K562 (cell line): ENCODE measurements at regions not wholly inside any gene's neighbourhood (a gene's known extent, or its start where the extent isn't known, plus 50 kb on each side); places are given as distances from the start of the nearest gene placed in this dataset.

Experiments
- ATAC-seq: fragments of 200-7000 bp; cut with Tn5 transposase; 3 replicates; pipeline ENCODE4 v1.9.1; 2020; ENCODE audit warnings: moderate library complexity
- BruUV-seq: library from RNA; stranded (reverse); fragments of 400-500 nt; replicated peaks from 2 replicates; lab custom pipeline; 2021; lab: Mats Ljungman, UMichigan
- CTCF ChIA-PET: fragments of 300-600 bp; formaldehyde crosslinking; extraction: SDS; loops from one replicate; lab custom pipeline; 2021; ENCODE audit warnings: low intra/inter-chr PET ratio; lab: Yijun Ruan, JAX
- POLR2A ChIA-PET: fragments of 300-600, 350-650 bp; sonication (Branson Sonifier 250); formaldehyde crosslinking; extraction: SDS; loops from one replicate; lab custom pipeline; 2021; ENCODE audit warnings: antibody characterized with exemption, inconsistent platforms; lab: Yijun Ruan, JAX
- DNase-seq, 4 experiments: peaks; one replicate each; pipeline versions ENCODE4 v3.0.0 to v3.0.0-alpha.2; 2011 to 2018; ENCODE audit warnings: low spot score in 3 of 4, mixed read lengths in 3 of 4; ENCODE audit errors: extremely low read depth in 1 of 4
- FAIRE-seq: peaks from 2 replicates; lab custom pipeline; 2011; peaks lifted over from hg19 to GRCh38; lab: Jason Lieb, UNC
- H2AFZ ChIP-seq: 2 replicates; pipeline ENCODE4 v1.6.0; 2011; ENCODE audit warnings: low read depth, low read length, control low read depth, inconsistent platforms
- H3K27ac ChIP-seq: fragments of 200-600 bp; 3 replicates; pipeline ENCODE4 v1.8.0; 2011; ENCODE audit warnings: low read depth, mild to moderate bottlenecking, control low read depth, inconsistent platforms, low read length, moderate library complexity, mixed read lengths; ENCODE audit errors: extremely low read depth
- H3K27me3 ChIP-seq, 2 experiments: fragments of 300-600 bp in 1 of 2; 2 replicates in 1 of 2; 3 replicates in 1 of 2; pipeline versions ENCODE4 v1.6.0 to v1.8.0; 2011; ENCODE audit warnings: inconsistent platforms in 2 of 2, low read length in 2 of 2, mild to moderate bottlenecking in 1 of 2, mixed read lengths in 1 of 2, moderate library complexity in 1 of 2; ENCODE audit not compliant: control insufficient read depth in 2 of 2, insufficient read depth in 2 of 2
- H3K36me3 ChIP-seq: fragments of 300-600 bp; 3 replicates; pipeline ENCODE4 v1.8.0; 2011; ENCODE audit warnings: mild to moderate bottlenecking, low read length, inconsistent platforms; ENCODE audit not compliant: control insufficient read depth, insufficient read depth
- H3K4me1 ChIP-seq, 2 experiments: fragments of 200-600 bp in 1 of 2; replicated peaks in 1 of 2; 2 replicates in 1 of 2; 3 replicates in 1 of 2; pipeline versions ENCODE4 v1.5.1 to v1.8.0; 2011; ENCODE audit warnings: inconsistent platforms in 2 of 2, low read length in 2 of 2, mild to moderate bottlenecking in 1 of 2, mixed read lengths in 1 of 2, moderate library complexity in 1 of 2; ENCODE audit not compliant: control insufficient read depth in 2 of 2, insufficient read depth in 2 of 2
- H3K4me2 ChIP-seq: 2 replicates; pipeline ENCODE4 v1.6.1; 2011; ENCODE audit warnings: low read length, control low read depth, inconsistent platforms, mixed read lengths; ENCODE audit not compliant: insufficient read depth
- H3K4me3 ChIP-seq: fragments of 200-600 bp; sonication (generic), shearing (Covaris generic); 2 replicates; pipeline ENCODE4 v1.5.1; 2016; ENCODE audit warnings: control low read depth, inconsistent platforms
- H3K79me2 ChIP-seq: fragments of 200-600 bp; 3 replicates; pipeline ENCODE4 v1.8.0; 2011; ENCODE audit warnings: low read length, inconsistent platforms; ENCODE audit not compliant: control insufficient read depth, insufficient read depth
- H3K9ac ChIP-seq, 2 experiments: 2 replicates each; pipeline versions ENCODE4 v1.6.0 to v1.6.1; 2011; ENCODE audit warnings: low read depth in 2 of 2, low read length in 2 of 2, control low read depth in 1 of 2, inconsistent platforms in 1 of 2, mild to moderate bottlenecking in 1 of 2, mixed read lengths in 1 of 2; ENCODE audit not compliant: insufficient read depth in 1 of 2
- H3K9me1 ChIP-seq: one replicate; pipeline ENCODE4 v1.6.0; 2011; ENCODE audit warnings: inconsistent platforms, mild to moderate bottlenecking, low read length, moderate library complexity; ENCODE audit not compliant: control insufficient read depth, insufficient read depth
- H3K9me3 ChIP-seq: replicated peaks from 2 replicates; pipeline ENCODE4 v1.5.1; 2011; ENCODE audit warnings: low read depth, low read length, inconsistent platforms; ENCODE audit not compliant: control insufficient read depth, insufficient read depth
- H4K20me1 ChIP-seq: replicated peaks from 2 replicates; pipeline ENCODE4 v1.6.1; 2011; ENCODE audit warnings: low read length, inconsistent platforms, mixed read lengths; ENCODE audit not compliant: control insufficient read depth, insufficient read depth
- BMI1 ChIP-seq: fragments of 150-350 bp; IDR thresholded peaks from 2 replicates; pipeline ENCODE4 v1.6.1; 2014; ENCODE audit warnings: low read length
- CEBPG ChIP-seq, 3 experiments: fragments of 200-800 bp in 1 of 3; sonication (Bioruptor generic) in 1 of 3; sonication (generic) in 1 of 3; formaldehyde crosslinking in 1 of 3; IDR thresholded peaks in 2 of 3; conservative IDR thresholded peaks in 1 of 3; 2 replicates each; pipeline versions ENCODE4 v1.6.1 to v1.8.0; 2016 to 2022; ENCODE audit warnings: missing compliant biosample characterization in 2 of 3, missing genetic modification characterization in 2 of 3, mild to moderate bottlenecking in 1 of 3, missing genetic modification reagents in 1 of 3
- CHD4 ChIP-seq: fragments of 200-600 bp; sonication (generic); IDR thresholded peaks from 3 replicates; pipeline ENCODE4 v1.6.1; 2012; ENCODE audit warnings: low read depth, mild to moderate bottlenecking, mixed read lengths, low read length, inconsistent platforms; ENCODE audit not compliant: insufficient read depth, insufficient replicate concordance, poor library complexity, severe bottlenecking
- JUNB ChIP-seq: fragments of 450-650 bp; formaldehyde crosslinking; conservative IDR thresholded peaks from 2 replicates; pipeline ENCODE4 v1.4.0; 2020; ENCODE audit warnings: mild to moderate bottlenecking
- MTA3 ChIP-seq: fragments of 450-650 bp; formaldehyde crosslinking; IDR thresholded peaks from 2 replicates; pipeline ENCODE4 v1.6.1; 2017; ENCODE audit warnings: mild to moderate bottlenecking, borderline replicate concordance
- MYBL2 ChIP-seq, 2 experiments: fragments of 450-650 bp in 1 of 2; sonication (generic) in 1 of 2; formaldehyde crosslinking in 1 of 2; IDR thresholded peaks; 2 replicates each; pipeline versions ENCODE4 v1.6.1 to v1.8.1; 2017 to 2022; ENCODE audit warnings: borderline replicate concordance in 1 of 2, inconsistent platforms in 1 of 2, low read depth in 1 of 2, mild to moderate bottlenecking in 1 of 2, missing genetic modification reagents in 1 of 2, moderate library complexity in 1 of 2
- NFIX ChIP-seq: fragments of 250-450 bp; sonication (Bioruptor Pico); IDR thresholded peaks from 2 replicates; pipeline ENCODE4 v1.4.0; 2020; ENCODE audit warnings: low read depth, mild to moderate bottlenecking, moderate library complexity
- PRPF4 ChIP-seq: fragments of 200-400 bp; formaldehyde crosslinking; IDR thresholded peaks from one replicate; pipeline ENCODE4 v1.6.1; 2017; ENCODE audit warnings: low read length, low read depth, mild to moderate bottlenecking; ENCODE audit not compliant: insufficient read depth, poor library complexity, severe bottlenecking
- RBM22 ChIP-seq: fragments of 200-400 bp; formaldehyde crosslinking; IDR thresholded peaks from 2 replicates; pipeline ENCODE4 v1.6.1; 2018; ENCODE audit warnings: low read length, low read depth; ENCODE audit not compliant: poor library complexity, severe bottlenecking
- TSC22D4 ChIP-seq: fragments of 450-650 bp; IDR thresholded peaks from 2 replicates; pipeline ENCODE4 v1.6.1; 2016; ENCODE audit warnings: missing genetic modification characterization, missing biosample characterization, control low read depth
- ZNF324 ChIP-seq: fragments of 250-450 bp; sonication (Bioruptor Pico); IDR thresholded peaks from 2 replicates; pipeline ENCODE4 v1.4.0; 2020; ENCODE audit warnings: mild to moderate bottlenecking
- WGBS: fragments of 100-300 bp; shearing (Covaris generic); methylation state at CpG from one replicate; pipeline ENCODE4 v1.1.6; 2016; ENCODE audit warnings: low coverage, mixed read lengths; ENCODE audit not compliant: insufficient coverage; ENCODE audit errors: missing lambda C conversion rate; 5-methylcytosine and 5-hydroxymethylcytosine counted together
- in situ Hi-C: fragments of 300-500 bp; cut with MboI; formaldehyde crosslinking; loops from 4 replicates; pipeline ENCODE4 v1.15.0; 2018; ENCODE audit warnings: inconsistent platforms, mixed read lengths
- intact Hi-C: fragments of 100-400 bp; cut with micrococcal nuclease; formaldehyde crosslinking; loops from 2 replicates; pipeline ENCODE4 v1.14.2; 2022
- TF ChIP-seq, protein P1 (sequence below), 3 experiments: IDR thresholded peaks in 2 of 3; conservative IDR thresholded peaks in 1 of 3; 2 replicates each; pipeline ENCODE4 v1.5.1; 2011 to 2012; ENCODE audit warnings: low read length in 3 of 3, mild to moderate bottlenecking in 3 of 3, control low read depth in 2 of 3, improper control_type of control experiment in 1 of 3, inconsistent platforms in 1 of 3, low read depth in 1 of 3, mixed read lengths in 1 of 3, moderate library complexity in 1 of 3; ENCODE audit not compliant: insufficient read depth in 2 of 3
- TF ChIP-seq, protein P2 (sequence below): fragments of 250-450 bp; sonication (Bioruptor Pico); IDR thresholded peaks from 2 replicates; pipeline ENCODE4 v1.5.0; 2021; ENCODE audit warnings: mild to moderate bottlenecking, moderate library complexity

DNA sequence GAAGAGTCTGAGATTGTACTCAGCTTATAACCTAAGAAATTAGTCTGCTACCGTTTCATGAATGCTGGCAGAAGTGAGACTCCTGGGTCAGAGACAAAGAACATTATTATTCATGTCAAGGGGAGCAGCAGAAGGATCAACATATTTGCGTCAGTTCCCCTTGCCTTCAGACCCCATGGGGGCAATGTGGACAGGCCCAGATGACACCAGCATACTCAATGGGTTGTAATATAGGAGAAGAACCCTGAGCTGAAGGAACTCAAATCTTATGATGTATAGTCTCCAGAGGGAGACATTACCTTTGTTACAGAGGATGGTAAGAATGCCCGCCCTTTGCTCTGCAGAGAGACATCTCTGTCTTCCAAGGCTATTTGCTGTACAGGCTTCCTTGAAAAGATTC is 384.4 kb downstream of the EPM2A start:
- ChIA-PET POLR2A (no interaction called here), CTCF (no interaction called here)
- no peak overlapping the region for H2AFZ ChIP-seq
- H3K36me3 ChIP-seq = no peaks in the 10 kb centered on the region
- intact Hi-C loops (no loop called here), in situ Hi-C loops (no loop called here)
- H3K9me1 ChIP-seq = no peaks in the 10 kb centered on the region
- H3K27me3 ChIP-seq = no peaks in the 10 kb centered on the region
- H3K27ac ChIP-seq = no peak overlapping the region
- DNase-seq = no peak
- WGBS = 0% methylated on average over 3 of the region's 3 CpGs
- ATAC-seq = no peak
- no peaks in the 10 kb centered on the region for H4K20me1 ChIP-seq
- no peak for FAIRE-seq
- no peak overlapping the region for H3K9ac ChIP-seq
- 0 out of 2 replicates have a peak, but pooled peaks cover 2% of the 10 kb centered on the region for H3K9me3 ChIP-seq
- no peaks in the 10 kb centered on the region for H3K4me1 ChIP-seq
- H3K4me3 ChIP-seq = no peak overlapping the region
- no TSS peak for BruUV-seq
- H3K4me2 ChIP-seq = no peak overlapping the region
- H3K79me2 ChIP-seq = no peaks in the 10 kb centered on the region
- TF ChIP-seq RBM22 (no peak), MTA3 (no peak), JUNB (no peak), CHD4 (no peak), CEBPG (CRISPR knock-in tag; IDR thresholded peaks at IDR 0.05) (no peak), CEBPG (tag; conservative IDR thresholded peaks at IDR 0.05 in 1 of 2, IDR thresholded peaks at IDR 0.05 in 1 of 2) (no peak), PRPF4 (no peak), MYBL2 (IDR thresholded peaks at IDR 0.05; ENCODE audit: low read depth) (no peak), MYBL2 (CRISPR knock-in tag; IDR thresholded peaks at IDR 0.05; ENCODE audit: borderline replicate concordance) (no peak), NFIX (CRISPR knock-in tag) (no peak), ZNF324 (CRISPR knock-in tag) (no peak), TSC22D4 (tag) (no peak), BMI1 (no peak)
- TF ChIP-seq, protein P1, sequence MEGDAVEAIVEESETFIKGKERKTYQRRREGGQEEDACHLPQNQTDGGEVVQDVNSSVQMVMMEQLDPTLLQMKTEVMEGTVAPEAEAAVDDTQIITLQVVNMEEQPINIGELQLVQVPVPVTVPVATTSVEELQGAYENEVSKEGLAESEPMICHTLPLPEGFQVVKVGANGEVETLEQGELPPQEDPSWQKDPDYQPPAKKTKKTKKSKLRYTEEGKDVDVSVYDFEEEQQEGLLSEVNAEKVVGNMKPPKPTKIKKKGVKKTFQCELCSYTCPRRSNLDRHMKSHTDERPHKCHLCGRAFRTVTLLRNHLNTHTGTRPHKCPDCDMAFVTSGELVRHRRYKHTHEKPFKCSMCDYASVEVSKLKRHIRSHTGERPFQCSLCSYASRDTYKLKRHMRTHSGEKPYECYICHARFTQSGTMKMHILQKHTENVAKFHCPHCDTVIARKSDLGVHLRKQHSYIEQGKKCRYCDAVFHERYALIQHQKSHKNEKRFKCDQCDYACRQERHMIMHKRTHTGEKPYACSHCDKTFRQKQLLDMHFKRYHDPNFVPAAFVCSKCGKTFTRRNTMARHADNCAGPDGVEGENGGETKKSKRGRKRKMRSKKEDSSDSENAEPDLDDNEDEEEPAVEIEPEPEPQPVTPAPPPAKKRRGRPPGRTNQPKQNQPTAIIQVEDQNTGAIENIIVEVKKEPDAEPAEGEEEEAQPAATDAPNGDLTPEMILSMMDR (IDR thresholded peaks at IDR 0.05 in 2 of 3, conservative IDR thresholded peaks at IDR 0.05 in 1 of 3; ENCODE audit: insufficient read depth in 2 of 3, low read depth in 1 of 3, low read length in 3 of 3) = no peak
- TF ChIP-seq, protein P2, sequence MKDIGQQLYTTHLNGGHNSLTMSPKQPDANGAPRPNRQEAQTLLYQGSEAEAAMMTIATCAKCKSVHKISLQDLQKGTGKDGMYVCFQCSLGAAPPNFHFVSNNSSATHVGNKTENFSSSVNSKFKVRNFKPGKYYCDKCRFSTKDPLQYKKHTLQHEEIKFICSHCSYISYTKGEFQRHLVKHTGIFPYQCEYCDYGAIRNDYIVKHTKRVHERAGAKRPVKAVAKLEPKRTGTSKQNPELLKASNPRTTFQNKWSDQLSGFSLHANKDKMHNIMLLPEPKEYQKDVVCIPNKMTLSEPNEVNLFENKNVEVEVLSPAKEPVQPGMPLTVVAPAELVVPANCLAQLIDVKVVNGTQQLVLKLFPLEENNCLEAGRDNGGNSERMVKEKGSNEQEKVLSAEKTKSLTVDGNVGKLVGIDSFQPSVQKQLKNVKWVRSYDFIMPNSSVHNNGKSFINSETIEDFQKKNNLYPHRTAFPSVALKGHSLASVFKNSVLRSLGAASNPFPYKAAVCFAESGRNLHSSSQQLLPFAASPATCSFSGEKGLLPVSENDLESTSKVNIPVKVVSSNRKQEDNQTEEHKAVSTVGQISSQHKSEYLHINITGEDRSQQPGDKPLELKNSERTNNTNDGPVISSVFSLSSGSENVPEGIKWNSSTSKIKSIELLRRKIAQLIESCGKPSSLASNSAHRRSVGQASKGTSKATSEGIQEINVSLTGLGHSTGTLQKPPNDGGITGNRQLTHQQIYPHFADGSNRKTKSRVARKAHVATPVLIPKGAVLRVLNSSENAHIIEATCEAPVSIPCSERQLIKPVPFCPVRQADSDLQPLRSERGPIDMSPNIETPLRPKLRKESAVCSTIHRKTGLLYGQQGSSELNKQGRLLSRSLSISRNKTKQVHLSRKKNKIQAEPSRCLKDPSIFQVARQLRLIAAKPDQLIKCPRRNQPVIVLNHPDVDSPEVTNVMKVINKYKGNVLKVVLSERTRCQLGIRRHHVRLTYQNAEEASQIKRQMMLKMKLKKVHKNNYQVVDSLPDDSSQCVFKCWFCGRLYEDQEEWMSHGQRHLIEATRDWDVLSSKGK (CRISPR knock-in tag) = no peak
